Mucosa of rectum (tissue), 2 donors: ENCODE measurements at regions not wholly inside any gene's neighbourhood (a gene's known extent, or its start where the extent isn't known, plus 50 kb on each side); places are given as distances from the start of the nearest gene placed in this dataset.

ENCODE experiments used
- H3K27ac ChIP-seq, 2 donors: one replicate each; pipeline ENCODE4 v1.7.0; 2013; ENCODE audit warnings: inconsistent platforms in 2 of 2, low read depth in 2 of 2, low read length in 2 of 2
- H3K27me3 ChIP-seq, 2 donors: one replicate each; pipeline ENCODE4 v1.7.0; 2013; ENCODE audit warnings: low read length in 2 of 2; ENCODE audit not compliant: control insufficient read depth in 2 of 2, insufficient read depth in 2 of 2
- H3K36me3 ChIP-seq, 2 donors: one replicate each; pipeline ENCODE4 v1.7.0; 2013; ENCODE audit warnings: low read length in 2 of 2; ENCODE audit not compliant: control insufficient read depth in 2 of 2, insufficient read depth in 2 of 2
- H3K4me1 ChIP-seq, 2 donors: one replicate each; pipeline ENCODE4 v1.7.0; 2013; ENCODE audit warnings: low read length in 2 of 2, mild to moderate bottlenecking in 1 of 2; ENCODE audit not compliant: control insufficient read depth in 2 of 2, insufficient read depth in 2 of 2
- H3K4me3 ChIP-seq, 2 donors: one replicate each; pipeline ENCODE4 v1.7.0; 2013; ENCODE audit warnings: low read length in 2 of 2
- H3K9ac ChIP-seq, 2 donors: one replicate each; pipeline ENCODE4 v1.7.0; 2013; ENCODE audit warnings: low read length in 2 of 2, low read depth in 1 of 2, mild to moderate bottlenecking in 1 of 2
- H3K9me3 ChIP-seq, 2 donors: one replicate each; pipeline ENCODE4 v1.7.0; 2013; ENCODE audit warnings: low read length in 2 of 2; ENCODE audit not compliant: control insufficient read depth in 2 of 2
- donor health status: healthy.
- donor health status: Normal muscosa, but diverticular disease.

- no peak overlapping the region for H3K4me3 ChIP-seq
- H3K27me3 ChIP-seq, result no peaks in the 10 kb centered on the region
- H3K27ac ChIP-seq, result no peak overlapping the region
- H3K36me3 ChIP-seq, result no peaks in the 10 kb centered on the region
- H3K9ac ChIP-seq, result no peak overlapping the region
- H3K9me3 ChIP-seq, result no peaks in the 10 kb centered on the region
- no peaks in the 10 kb centered on the region for H3K4me1 ChIP-seq
These were observed 85.0 kb upstream of the CNTN6 start for GRCh38 chr3:1007866-1008265.

- no peak overlapping the region for H3K9ac ChIP-seq
- no peaks in the 10 kb centered on the region for H3K9me3 ChIP-seq
- H3K4me3 ChIP-seq, result no peak overlapping the region
- no peak overlapping the region for H3K27ac ChIP-seq
- no peaks in the 10 kb centered on the region for H3K4me1 ChIP-seq
- H3K27me3 ChIP-seq, result no peaks in the 10 kb centered on the region
- H3K36me3 ChIP-seq, result no peaks in the 10 kb centered on the region
These were observed 82.6 kb upstream of the CNTN6 start for GRCh38 chr3:1010228-1010627.

GRCh38 chr3:1015826-1016225, 77.0 kb upstream of the CNTN6 start:
- no peak overlapping the region for H3K4me3 ChIP-seq

GRCh38 chr3:1017870-1018269, 75.0 kb upstream of the CNTN6 start:
- H3K4me3 ChIP-seq, result no peak overlapping the region

More at GRCh38 chr3:1015826-1016225, 77.0 kb upstream of the CNTN6 start:
- no peak overlapping the region for H3K27ac ChIP-seq
- no peaks in the 10 kb centered on the region for H3K27me3 ChIP-seq
- no peaks in the 10 kb centered on the region for H3K9me3 ChIP-seq
- H3K4me1 ChIP-seq, result no peaks in the 10 kb centered on the region
- H3K36me3 ChIP-seq, result no peaks in the 10 kb centered on the region
- H3K9ac ChIP-seq, result no peak overlapping the region

GRCh38 chr3:1019157-1019556, 73.7 kb upstream of the CNTN6 start:
- H3K27ac ChIP-seq, result no peak overlapping the region
- no peak overlapping the region for H3K4me3 ChIP-seq
- no peak overlapping the region for H3K9ac ChIP-seq
- no peaks in the 10 kb centered on the region for H3K9me3 ChIP-seq
- no peaks in the 10 kb centered on the region for H3K27me3 ChIP-seq
- H3K4me1 ChIP-seq, result no peaks in the 10 kb centered on the region
- no peaks in the 10 kb centered on the region for H3K36me3 ChIP-seq

More at GRCh38 chr3:1017870-1018269, 75.0 kb upstream of the CNTN6 start:
- H3K9ac ChIP-seq, result no peak overlapping the region
- H3K4me1 ChIP-seq, result no peaks in the 10 kb centered on the region
- H3K27me3 ChIP-seq, result no peaks in the 10 kb centered on the region
- no peak overlapping the region for H3K27ac ChIP-seq
- H3K9me3 ChIP-seq, result no peaks in the 10 kb centered on the region
- H3K36me3 ChIP-seq, result no peaks in the 10 kb centered on the region

GRCh38 chr3:1026395-1026794, 66.4 kb upstream of the CNTN6 start:
- H3K27me3 ChIP-seq, result no peaks in the 10 kb centered on the region
- H3K9me3 ChIP-seq, result no peaks in the 10 kb centered on the region
- no peak overlapping the region for H3K4me3 ChIP-seq
- H3K9ac ChIP-seq, result no peak overlapping the region
- no peak overlapping the region for H3K27ac ChIP-seq
- H3K4me1 ChIP-seq, result no peaks in the 10 kb centered on the region
- no peaks in the 10 kb centered on the region for H3K36me3 ChIP-seq

- H3K9me3 ChIP-seq, result no peaks in the 10 kb centered on the region
- no peak overlapping the region for H3K27ac ChIP-seq
- no peaks in the 10 kb centered on the region for H3K27me3 ChIP-seq
- no peaks in the 10 kb centered on the region for H3K36me3 ChIP-seq
- no peak overlapping the region for H3K4me3 ChIP-seq
- H3K4me1 ChIP-seq, result no peaks in the 10 kb centered on the region
- H3K9ac ChIP-seq, result no peak overlapping the region
These were observed 56.5 kb upstream of the CNTN6 start for GRCh38 chr3:1036207-1036826.

- Histone ChIP-seq H3K4me1 (no peaks in the 10 kb centered on the region), H3K4me3 (no peak overlapping the region), H3K27ac (no peak overlapping the region), H3K27me3 (no peaks in the 10 kb centered on the region), H3K9me3 (no peaks in the 10 kb centered on the region), H3K36me3 (no peaks in the 10 kb centered on the region), H3K9ac (no peak overlapping the region)
These were observed 55.2 kb upstream of the CNTN6 start for GRCh38 chr3:1037631-1038030.
